ENCODE measurements at regions not wholly inside any gene's neighbourhood (a gene's known extent, or its start where the extent isn't known, plus 50 kb on each side); places are given as distances from the start of the nearest gene placed in this dataset.

GRCh38 chr14:29390081-29390832, 537.4 kb downstream of the PRKD1 start (continued):
- TF ChIP-seq HDAC2 (IDR thresholded peaks at IDR 0.05; ENCODE audit: borderline replicate concordance in 1 of 2, low read depth in 2 of 2, low read length in 2 of 2) = no peak
- TF ChIP-seq NRF1 (IDR thresholded peaks at IDR 0.05; ENCODE audit: low read depth, low read length) = no peak
- TF ChIP-seq CHD7 (IDR thresholded peaks at IDR 0.05; ENCODE audit: insufficient replicate concordance, low read length) = no peak
- no peak for TF ChIP-seq KDM4A (IDR thresholded peaks at IDR 0.05; ENCODE audit: low read depth, low read length, severe bottlenecking)
